NT2/D1 (cell line): ENCODE measurements at regions not wholly inside any gene's neighbourhood (a gene's known extent, or its start where the extent isn't known, plus 50 kb on each side); places are given as distances from the start of the nearest gene placed in this dataset.

Experiments
- SUZ12 ChIP-seq: IDR thresholded peaks from 2 replicates; pipeline ENCODE4 v1.6.1; 2011; ENCODE audit not compliant: insufficient read length, insufficient read depth; ENCODE audit errors: extremely low read depth
- YY1 ChIP-seq: IDR thresholded peaks from 2 replicates; pipeline ENCODE4 v1.6.1; 2011; ENCODE audit not compliant: insufficient read length, insufficient read depth
- ZNF274 ChIP-seq: IDR thresholded peaks from 2 replicates; pipeline ENCODE4 v1.6.1; 2011; ENCODE audit warnings: mild to moderate bottlenecking, low read depth, low read length

GRCh38 chr12:42918443-42918842 lies 328.9 kb upstream of the PRICKLE1 start:
- TF ChIP-seq ZNF274, result no peak
- no peak for TF ChIP-seq YY1
- no peak for TF ChIP-seq SUZ12
